Dermis microvascular lymphatic vessel endothelial cell (primary cell): ENCODE measurements at regions not wholly inside any gene's neighbourhood (a gene's known extent, or its start where the extent isn't known, plus 50 kb on each side); places are given as distances from the start of the nearest gene placed in this dataset.

Source experiments
- DNase-seq, 2 donors: peaks; one replicate each; pipeline versions ENCODE4 v3.0.0 to v3.0.0-alpha.2; 2010; ENCODE audit warnings: low read depth in 2 of 2

GRCh38 chr7:42452356-42452755, 215.3 kb upstream of the GLI3 start:
- DNase-seq, result no peak

DNA sequence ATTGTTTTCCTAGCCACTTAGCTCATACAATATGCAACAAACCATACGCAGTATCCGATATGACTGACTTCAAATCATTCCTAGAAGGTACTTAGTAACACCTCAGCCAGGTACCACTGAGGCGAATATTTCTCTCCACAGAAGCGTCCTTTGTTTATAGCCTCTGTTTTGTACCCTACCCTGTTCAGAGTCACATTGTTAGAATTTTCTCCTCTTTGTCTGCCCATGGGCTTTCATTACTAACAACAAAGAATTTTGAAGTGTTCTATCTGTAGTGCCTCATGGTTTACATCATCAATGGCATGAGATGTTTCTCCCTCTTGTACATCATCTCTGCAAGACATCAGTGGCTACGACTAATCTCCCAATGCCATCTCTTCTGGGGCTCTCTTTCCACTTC, 212.4 kb upstream of the GLI3 start:
- DNase-seq, result no peak

GRCh38 chr7:42448901-42449300, 211.9 kb upstream of the GLI3 start:
- no peak for DNase-seq

- DNase-seq, result no peak
Measured at GRCh38 chr7:42445691-42446090, 208.7 kb upstream of the GLI3 start.

DNA sequence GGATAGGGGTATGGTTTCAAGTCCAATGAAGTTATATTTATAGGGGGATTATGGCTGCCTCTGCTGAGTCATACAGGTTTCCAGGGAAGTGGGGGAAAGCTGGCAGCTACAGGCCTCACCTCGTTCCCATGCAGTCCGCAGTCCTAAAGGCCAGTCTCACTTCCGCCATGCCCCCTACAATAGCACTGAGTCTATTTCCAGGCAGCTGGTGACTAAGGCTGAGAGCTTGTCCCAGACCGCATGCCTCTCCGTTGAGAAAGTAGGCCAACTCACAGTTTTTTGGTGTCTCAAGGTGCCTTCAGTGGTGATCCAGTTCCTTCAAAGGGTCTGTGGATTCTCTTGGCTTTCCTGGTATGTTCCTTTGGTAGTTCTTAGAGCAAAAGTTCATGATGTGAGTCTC, 203.9 kb upstream of the GLI3 start:
- no peak for DNase-seq

GRCh38 chr7:42432644-42433043, 195.6 kb upstream of the GLI3 start:
- no peak for DNase-seq

DNA sequence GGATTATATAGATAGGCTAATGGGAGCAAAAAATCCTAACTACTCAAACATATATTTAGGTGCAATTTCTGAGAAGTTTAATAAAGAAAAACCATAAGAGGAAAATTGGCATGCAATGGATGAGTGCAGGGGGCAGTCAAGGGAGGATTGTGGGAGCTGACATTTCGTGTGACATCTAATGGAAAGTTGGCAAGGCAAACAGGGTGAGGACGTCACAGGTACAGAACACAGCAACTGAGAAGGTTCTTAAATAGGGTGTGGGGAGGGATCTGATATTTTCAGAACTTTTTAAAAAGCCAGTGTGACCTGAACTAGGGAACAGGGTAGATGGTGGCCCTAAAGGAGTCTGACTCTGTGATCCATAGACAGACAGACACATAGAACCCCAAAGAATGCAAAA, 194.9 kb upstream of the GLI3 start:
- DNase-seq, result no peak

GRCh38 chr7:42429339-42429738, 192.3 kb upstream of the GLI3 start:
- no peak for DNase-seq

- no peak for DNase-seq
Measured at GRCh38 chr7:42426163-42426562, 189.2 kb upstream of the GLI3 start.

DNA sequence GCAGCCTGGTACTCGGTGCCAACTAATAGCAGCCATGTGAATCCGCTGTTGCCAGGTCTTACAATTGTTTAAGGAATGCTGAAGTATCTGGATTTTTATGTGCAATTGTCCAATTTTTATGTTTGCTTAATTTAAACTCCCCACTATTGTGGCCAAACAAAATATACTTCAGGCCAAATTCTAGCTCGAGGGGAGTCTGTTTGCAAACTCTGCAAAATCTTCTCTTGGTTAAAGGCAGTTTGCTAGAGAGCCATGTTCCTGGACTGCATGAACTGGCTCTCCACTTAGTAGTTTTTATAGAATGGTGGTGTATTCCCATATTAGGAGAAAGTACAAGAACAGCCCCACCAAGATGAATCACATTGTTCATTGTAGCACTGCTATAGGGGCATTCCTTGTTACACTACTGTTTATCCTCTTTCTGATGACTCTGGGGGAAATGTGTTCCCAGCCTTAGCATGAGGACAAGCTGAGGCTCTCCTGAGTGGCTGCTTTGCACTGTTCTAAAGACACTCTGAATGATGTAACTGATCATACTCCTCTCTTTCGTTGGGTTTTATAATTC, 178.0 kb upstream of the GLI3 start:
- DNase-seq, result no peak

DNA sequence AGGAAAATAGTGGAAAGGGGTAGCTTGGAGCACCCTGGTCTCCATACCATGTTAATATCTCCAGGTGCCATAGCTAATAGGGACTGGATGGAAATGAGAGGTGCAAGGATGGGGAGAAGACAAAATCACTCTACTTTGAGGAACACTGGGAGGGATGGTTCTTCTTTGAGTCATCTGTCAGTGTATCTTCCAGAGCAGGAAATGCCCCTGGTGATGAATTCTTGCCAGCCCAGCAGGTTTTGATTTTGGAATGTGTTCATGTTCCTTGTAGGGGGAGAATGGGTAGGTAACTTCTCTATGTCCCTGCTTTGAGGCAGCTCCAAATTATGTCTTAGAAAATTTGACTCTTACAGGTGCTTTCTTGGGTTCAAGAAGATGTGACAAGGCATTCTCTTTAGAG, 177.0 kb upstream of the GLI3 start:
- no peak for DNase-seq

DNA sequence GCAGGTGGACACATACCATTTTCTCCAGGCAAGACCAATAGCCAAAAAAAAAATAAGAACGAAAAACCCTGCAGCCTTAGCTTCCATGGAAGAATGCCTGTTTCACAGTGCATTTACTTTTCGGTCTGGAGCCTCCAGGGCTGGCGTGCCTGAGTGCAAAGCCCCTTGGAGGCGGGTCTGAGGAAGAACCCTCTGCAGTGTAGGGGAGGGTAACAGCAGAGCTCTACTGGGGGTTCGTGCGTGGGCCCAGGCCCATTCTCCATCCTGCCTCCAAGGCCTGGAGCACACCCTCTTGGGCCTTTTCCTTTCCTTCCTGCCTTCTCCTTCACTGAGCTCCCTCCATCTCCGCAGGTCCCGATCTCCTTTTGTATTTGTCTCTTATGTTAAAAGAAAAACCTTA, 172.3 kb upstream of the GLI3 start:
- DNase-seq, result no peak

DNA sequence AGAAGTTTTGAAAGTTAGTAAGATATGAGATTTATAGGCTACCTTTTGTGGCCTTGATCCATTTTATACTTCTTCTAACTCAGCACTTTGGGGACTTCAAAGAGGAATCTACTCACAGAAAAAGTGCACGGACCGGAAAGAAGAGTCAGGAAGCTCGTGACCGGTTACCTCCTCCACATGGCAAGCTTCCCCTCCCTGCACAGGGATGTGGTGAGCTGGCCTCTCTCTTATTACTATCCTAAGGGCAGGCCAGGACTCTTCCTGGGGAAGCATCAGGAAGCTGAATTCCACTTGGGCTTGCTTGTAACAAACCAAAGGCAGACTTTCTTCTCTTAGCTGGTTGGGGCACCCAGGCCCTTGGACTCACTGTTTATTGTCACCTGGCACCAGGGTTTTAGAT, 170.8 kb upstream of the GLI3 start:
- DNase-seq, result no peak

GRCh38 chr7:42407021-42407710, 170.2 kb upstream of the GLI3 start:
- no peak for DNase-seq

DNA sequence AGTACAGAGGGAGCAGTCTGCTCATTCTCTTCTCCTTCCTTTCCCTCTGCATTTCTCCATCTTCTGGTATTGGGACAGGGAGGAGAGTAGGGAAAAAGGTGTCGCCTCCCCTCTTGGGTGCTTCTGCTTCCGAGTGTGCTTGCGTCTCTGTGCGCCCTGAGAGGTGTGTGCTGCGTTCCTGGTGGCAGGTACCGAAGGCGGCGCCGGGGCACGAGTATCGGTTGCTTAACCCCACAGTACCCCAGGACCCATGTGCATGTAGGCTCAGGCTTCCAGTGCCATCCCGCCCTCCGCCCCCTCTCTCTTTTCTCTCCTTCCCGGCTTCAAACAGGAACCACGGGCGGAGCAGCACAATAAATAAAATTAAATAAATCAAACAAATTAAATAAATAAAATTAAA, 169.3 kb upstream of the GLI3 start:
- no peak for DNase-seq

DNA sequence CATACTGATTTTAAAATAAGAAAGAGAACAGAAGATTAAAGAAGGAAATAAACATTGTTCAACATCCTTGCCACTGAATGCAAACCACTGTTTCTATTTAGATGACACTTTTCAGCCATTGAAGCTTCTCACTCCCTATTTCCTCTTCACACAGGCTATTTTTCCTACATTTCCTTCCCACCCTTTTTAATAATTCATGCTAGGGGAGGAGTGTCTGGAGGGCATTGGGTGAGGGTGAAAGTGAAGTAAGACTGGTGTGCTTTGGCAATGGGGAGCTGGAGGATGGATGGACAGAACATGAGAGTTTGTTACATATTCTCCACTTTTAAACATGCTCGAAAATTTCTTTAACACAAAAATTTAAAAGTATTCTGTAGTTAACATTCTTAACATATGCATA, 168.8 kb upstream of the GLI3 start:
- no peak for DNase-seq

GRCh38 chr7:42403831-42404230, 166.8 kb upstream of the GLI3 start:
- DNase-seq, result no peak

GRCh38 chr7:42400961-42401360, 164.0 kb upstream of the GLI3 start:
- DNase-seq, result no peak

DNA sequence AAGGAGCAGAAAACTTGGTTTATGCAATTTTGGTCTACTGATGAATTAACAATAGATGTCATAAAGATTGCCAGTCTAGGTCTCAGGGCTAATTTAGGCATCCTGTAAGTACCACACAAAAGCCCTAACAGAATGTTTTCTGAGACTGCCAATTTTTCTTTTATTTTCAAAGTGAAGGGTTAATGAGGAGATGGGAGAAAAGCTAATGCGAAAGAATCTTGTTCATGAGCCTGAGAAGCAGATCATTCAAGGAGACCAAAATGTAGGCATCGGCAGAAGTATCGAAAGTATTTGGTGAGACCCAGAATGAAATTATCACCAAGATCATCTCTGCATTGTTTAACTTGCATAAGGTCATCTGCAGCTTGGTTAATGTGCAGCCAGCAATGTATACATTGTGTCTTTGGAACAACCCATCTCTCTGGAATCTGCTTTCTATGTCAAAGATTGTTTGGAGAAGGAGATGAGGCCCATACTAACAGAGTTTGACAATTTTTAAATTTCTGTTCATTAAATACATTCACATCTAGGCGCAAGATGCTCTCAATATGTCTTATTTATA, 163.3 kb upstream of the GLI3 start:
- no peak for DNase-seq

DNA sequence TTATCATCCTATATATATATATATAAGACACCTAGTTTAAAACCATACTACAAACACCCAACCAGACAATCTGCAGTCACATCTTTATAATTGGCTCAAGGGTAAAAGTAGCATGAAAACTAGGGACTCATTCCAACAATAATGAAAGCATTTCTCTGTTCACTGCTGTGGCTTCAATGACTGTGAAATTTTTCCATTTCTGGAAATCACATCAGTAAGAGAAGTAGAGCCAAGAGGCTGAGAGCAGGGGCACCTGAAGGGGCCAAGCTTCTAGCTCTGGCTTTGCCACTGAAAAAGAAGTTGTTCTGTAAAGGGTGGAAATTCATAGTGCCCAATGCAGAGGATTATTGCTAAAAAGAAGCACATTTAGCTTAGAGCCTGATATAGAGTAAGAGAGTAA, 158.6 kb upstream of the GLI3 start:
- no peak for DNase-seq

- no peak for DNase-seq
Measured at GRCh38 chr7:42392826-42393225, 155.8 kb upstream of the GLI3 start.

DNA sequence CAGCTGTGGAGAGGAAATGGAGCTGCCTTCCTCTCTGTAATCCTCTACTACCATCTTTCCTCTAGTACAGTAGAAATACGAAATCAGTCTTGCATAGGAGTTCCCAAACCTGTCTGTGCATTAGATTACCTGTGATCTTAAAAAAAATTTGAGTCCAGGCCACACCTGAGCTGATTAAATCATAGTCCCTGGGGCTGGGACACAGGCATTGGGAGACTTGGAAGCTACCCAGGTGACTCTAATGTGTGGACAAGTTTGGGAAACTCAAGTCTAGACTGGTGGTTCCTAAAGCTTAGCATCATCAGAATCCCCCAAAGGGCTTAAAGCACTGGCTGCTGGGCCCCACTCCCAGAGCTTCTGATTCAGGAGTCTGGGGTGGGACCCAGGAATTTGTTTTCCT, 152.7 kb upstream of the GLI3 start:
- no peak for DNase-seq

- no peak for DNase-seq
Measured at GRCh38 chr7:42385912-42386311, 148.9 kb upstream of the GLI3 start.

GRCh38 chr7:42381161-42381560, 144.2 kb upstream of the GLI3 start:
- no peak for DNase-seq
